Sigmoid colon (tissue), 6 donors: ENCODE measurements at regions not wholly inside any gene's neighbourhood (a gene's known extent, or its start where the extent isn't known, plus 50 kb on each side); places are given as distances from the start of the nearest gene placed in this dataset.

Experiments used
- DNase-seq: peaks from one replicate; pipeline ENCODE4 v3.0.0-alpha.2; 2019
- H3K27ac ChIP-seq, 4 donors: fragments of 200-600 bp; sonication (generic); one replicate each; pipeline ENCODE4 v1.5.1; 2016 to 2019; ENCODE audit warnings: mild to moderate bottlenecking in 1 of 4
- H3K27me3 ChIP-seq, 3 donors: fragments of 200-600 bp; sonication (generic); one replicate each; pipeline ENCODE4 v1.5.1; 2019; ENCODE audit warnings: mild to moderate bottlenecking in 1 of 3
- H3K36me3 ChIP-seq, 4 donors: fragments of 200-600 bp; sonication (generic); one replicate each; pipeline ENCODE4 v1.5.1; 2016 to 2019
- H3K4me1 ChIP-seq, 4 donors: fragments of 200-600 bp; sonication (generic); one replicate each; pipeline ENCODE4 v1.5.1; 2017 to 2019
- H3K4me3 ChIP-seq, 4 donors: fragments of 200-600 bp; sonication (generic); one replicate each; pipeline ENCODE4 v1.5.1; 2017 to 2019; ENCODE audit warnings: mild to moderate bottlenecking in 2 of 4, moderate library complexity in 1 of 4
- H3K9me3 ChIP-seq, 4 donors: fragments of 200-600 bp in 3 of 4; sonication (generic) in 3 of 4; one replicate each; pipeline versions ENCODE4 v1.5.1 to v1.6.1; 2013 to 2019
- CTCF ChIP-seq, 4 experiments: fragments of 450-650 bp in 3 of 4; fragments of 200-600 bp in 1 of 4; IDR thresholded peaks; one replicate each; pipeline ENCODE4 v1.5.1; 2016 to 2019; ENCODE audit warnings: antibody characterized with exemption in 4 of 4, mild to moderate bottlenecking in 3 of 4, moderate library complexity in 2 of 4
- EP300 ChIP-seq, 4 donors: sonication (generic); formaldehyde crosslinking; IDR thresholded peaks; one replicate each; pipeline ENCODE4 v1.6.1; 2017; ENCODE audit warnings: antibody characterized with exemption in 4 of 4
- POLR2A ChIP-seq, 2 donors: fragments of 450-650 bp; IDR thresholded peaks; one replicate each; pipeline ENCODE4 v1.6.1; 2016; ENCODE audit warnings: antibody characterized with exemption in 2 of 2, mild to moderate bottlenecking in 2 of 2, moderate library complexity in 2 of 2
- POLR2AphosphoS5 ChIP-seq, 4 donors: sonication (generic); formaldehyde crosslinking; IDR thresholded peaks; one replicate each; pipeline ENCODE4 v1.6.1; 2017; ENCODE audit warnings: antibody characterized with exemption in 4 of 4
- WGBS, 2 donors: extraction: QIAGEN DNeasy Blood & Tissue Kit; methylation state at CpG; one replicate each; pipeline ENCODE4 v1.1.7; 2013; 5-methylcytosine and 5-hydroxymethylcytosine counted together
- intact Hi-C: fragments of 100-400 bp; cut with DNase I; formaldehyde crosslinking; loops from one replicate; pipeline ENCODE4 v1.15.1; 2023
- donor health status: healthy with polysubstance abuse.
- donor health status: healthy.

GRCh38 chr11:45048313-45048841 lies 97.7 kb upstream of the TP53I11 start:
- no peak for TF ChIP-seq EP300 (IDR thresholded peaks at IDR 0.05)
- TF ChIP-seq CTCF (IDR thresholded peaks at IDR 0.05), result no peak
- no peak for TF ChIP-seq POLR2A (IDR thresholded peaks at IDR 0.05)
- TF ChIP-seq POLR2AphosphoS5 (IDR thresholded peaks at IDR 0.05), result no peak
- 81 to 85% methylated on average over 7 of the region's 7 CpGs for WGBS, 2 donors
- H3K4me3 ChIP-seq, result no peak overlapping the region
- no peak overlapping the region for H3K27ac ChIP-seq
- H3K36me3 ChIP-seq, result no peaks in the 10 kb centered on the region
- H3K27me3 ChIP-seq, result no peaks in the 10 kb centered on the region
- H3K9me3 ChIP-seq, result no peaks in the 10 kb centered on the region
- H3K4me1 ChIP-seq, result peaks cover 0 to 33% (median 26%) of the 10 kb centered on the region in 4 donors
- intact Hi-C loops, result no loop called here
- DNase-seq, result no peak

DNA sequence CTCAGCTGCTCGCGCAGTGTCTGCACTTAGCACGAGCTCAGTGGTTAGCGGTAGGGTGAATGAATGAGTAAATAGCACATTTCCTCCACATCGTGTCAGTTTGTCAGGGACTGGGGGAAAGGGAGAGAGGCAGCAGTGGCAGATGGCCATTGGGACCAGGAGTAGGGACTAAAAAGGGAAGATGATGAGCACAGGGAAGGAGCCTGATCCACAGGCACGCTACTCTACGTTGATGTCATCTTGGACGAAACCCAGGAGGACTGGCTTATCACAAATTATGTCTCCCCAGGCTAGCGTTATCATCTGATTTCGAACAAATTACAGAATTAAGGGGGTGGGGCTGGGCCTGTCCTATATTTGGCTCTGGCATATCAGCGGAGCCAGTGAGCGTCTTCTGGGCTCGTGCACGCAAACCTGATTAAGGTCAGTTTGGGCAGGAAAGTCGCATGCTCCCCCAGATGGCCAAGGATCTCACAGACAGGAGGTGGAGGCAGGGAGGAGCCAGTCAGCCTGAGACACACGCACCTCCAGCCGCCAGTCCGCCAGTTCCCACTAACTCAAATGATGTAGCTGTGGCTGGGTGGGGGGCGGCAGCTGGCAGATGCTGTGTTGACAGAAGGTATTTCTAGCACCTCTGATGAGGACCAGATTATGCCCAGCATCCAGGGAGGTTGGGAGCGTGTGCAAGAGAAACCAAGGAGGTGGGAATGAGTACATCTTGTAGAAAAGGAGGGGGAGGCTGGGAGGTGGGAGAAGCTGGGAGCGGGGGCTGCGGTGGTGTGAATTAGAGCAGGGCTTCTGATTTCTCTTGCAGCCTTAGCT lies 97.4 kb upstream of the PRDM11 start:
- Histone ChIP-seq H3K27me3 (no peaks in the 10 kb centered on the region), H3K4me1 (peaks cover 0 to 33% (median 26%) of the 10 kb centered on the region in 4 donors), H3K27ac (peak overlapping the region in 1 of 4 donors; percentile 5), H3K36me3 (no peaks in the 10 kb centered on the region), H3K4me3 (no peak overlapping the region), H3K9me3 (no peaks in the 10 kb centered on the region)
- intact Hi-C loops, result no loop called here
- DNase-seq, result no peak
- WGBS, 2 donors, result 83 to 86% methylated on average over 22 of the region's 22 CpGs
- no peak for TF ChIP-seq EP300 (IDR thresholded peaks at IDR 0.05)
- no peak for TF ChIP-seq CTCF (IDR thresholded peaks at IDR 0.05)
- no peak for TF ChIP-seq POLR2A (IDR thresholded peaks at IDR 0.05)
- no peak for TF ChIP-seq POLR2AphosphoS5 (IDR thresholded peaks at IDR 0.05)

GRCh38 chr11:45050111-45050510 lies 96.3 kb upstream of the PRDM11 start:
- H3K27me3 ChIP-seq, result no peaks in the 10 kb centered on the region
- H3K36me3 ChIP-seq, result no peaks in the 10 kb centered on the region
- no peak for DNase-seq
- TF ChIP-seq CTCF (IDR thresholded peaks at IDR 0.05) (no peak), POLR2AphosphoS5 (IDR thresholded peaks at IDR 0.05) (no peak), POLR2A (IDR thresholded peaks at IDR 0.05) (no peak), EP300 (IDR thresholded peaks at IDR 0.05) (no peak)
- H3K27ac ChIP-seq, result no peak overlapping the region
- intact Hi-C loops, result no loop called here
- 86 to 91% methylated on average over 7 of the region's 7 CpGs for whole genome bisulfite sequencing, 2 donors
- no peaks in the 10 kb centered on the region for H3K9me3 ChIP-seq
- H3K4me3 ChIP-seq, result no peak overlapping the region
- peaks cover 0 to 33% (median 26%) of the 10 kb centered on the region in 4 donors for H3K4me1 ChIP-seq

DNA sequence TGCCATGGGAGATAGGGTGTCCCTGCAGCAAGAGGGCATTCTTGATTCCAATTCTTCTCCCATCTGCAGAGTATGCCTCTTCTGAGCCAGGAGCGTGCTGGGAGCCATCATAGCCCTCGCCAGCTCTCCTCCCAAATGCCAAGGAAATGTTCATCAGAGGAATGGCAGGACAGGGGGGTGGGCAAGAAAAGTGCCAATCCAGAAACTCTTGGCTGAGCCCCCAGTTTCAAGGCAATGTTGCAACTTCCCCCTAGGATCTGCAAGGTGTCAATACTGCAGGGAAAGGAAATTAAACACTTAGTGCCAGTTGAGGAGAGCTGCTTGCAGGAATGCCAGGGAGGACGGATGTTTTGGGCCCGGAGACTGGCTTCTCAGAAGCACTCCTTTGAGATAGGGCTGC lies 94.8 kb upstream of the PRDM11 start:
- Histone ChIP-seq H3K4me3 (no peak overlapping the region), H3K27ac (no peak overlapping the region), H3K4me1 (peaks cover 0 to 23% (median 18%) of the 10 kb centered on the region in 4 donors), H3K27me3 (no peaks in the 10 kb centered on the region), H3K9me3 (no peaks in the 10 kb centered on the region), H3K36me3 (no peaks in the 10 kb centered on the region)
- TF ChIP-seq CTCF (IDR thresholded peaks at IDR 0.05) (no peak), POLR2AphosphoS5 (IDR thresholded peaks at IDR 0.05) (no peak), POLR2A (IDR thresholded peaks at IDR 0.05) (no peak), EP300 (IDR thresholded peaks at IDR 0.05) (no peak)
- 92 to 93% methylated on average over 4 of the region's 4 CpGs for WGBS, 2 donors
- DNase-seq, result no peak
- intact Hi-C loops, result no loop called here
